Neural progenitor cell (in vitro differentiated cells): ENCODE measurements at regions not wholly inside any gene's neighbourhood (a gene's known extent, or its start where the extent isn't known, plus 50 kb on each side); places are given as distances from the start of the nearest gene placed in this dataset.

Experiments
- EZH2 ChIP-seq: fragments of 200-600 bp; sonication (generic); IDR thresholded peaks from 2 replicates; pipeline ENCODE4 v1.6.1; 2017; ENCODE audit warnings: antibody characterized with exemption, mild to moderate bottlenecking, moderate library complexity
- EZH2phosphoT487 ChIP-seq: fragments of 200-600 bp; sonication (generic); IDR thresholded peaks from 2 replicates; pipeline ENCODE4 v1.6.1; 2017; ENCODE audit warnings: antibody characterized with exemption
- TF ChIP-seq, protein P1 (sequence below): fragments of 200-600 bp; sonication (generic); IDR thresholded peaks from 2 replicates; pipeline ENCODE4 v1.5.1; 2017; ENCODE audit warnings: antibody characterized with exemption, mild to moderate bottlenecking

DNA sequence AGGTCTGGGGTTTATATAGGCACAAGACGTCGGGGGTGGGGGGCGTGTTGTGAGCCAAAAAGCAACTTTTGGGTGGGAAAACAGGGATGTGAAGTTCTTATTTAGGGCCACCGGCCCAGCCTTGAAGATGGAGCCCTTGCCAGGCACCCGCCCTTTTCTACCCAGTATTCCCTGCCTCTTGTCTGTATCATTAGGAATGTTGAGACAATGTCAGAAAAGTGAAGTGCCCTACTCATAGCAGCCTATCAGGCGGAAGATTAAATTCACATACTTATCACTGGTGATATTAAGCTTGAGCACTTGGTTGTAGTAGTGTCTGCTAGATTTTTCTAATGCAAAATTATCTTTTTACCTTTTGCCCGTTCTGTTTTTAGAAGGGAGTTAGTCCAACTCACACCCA lies 293.5 kb downstream of the CDH10 start:
- TF ChIP-seq, protein P1, sequence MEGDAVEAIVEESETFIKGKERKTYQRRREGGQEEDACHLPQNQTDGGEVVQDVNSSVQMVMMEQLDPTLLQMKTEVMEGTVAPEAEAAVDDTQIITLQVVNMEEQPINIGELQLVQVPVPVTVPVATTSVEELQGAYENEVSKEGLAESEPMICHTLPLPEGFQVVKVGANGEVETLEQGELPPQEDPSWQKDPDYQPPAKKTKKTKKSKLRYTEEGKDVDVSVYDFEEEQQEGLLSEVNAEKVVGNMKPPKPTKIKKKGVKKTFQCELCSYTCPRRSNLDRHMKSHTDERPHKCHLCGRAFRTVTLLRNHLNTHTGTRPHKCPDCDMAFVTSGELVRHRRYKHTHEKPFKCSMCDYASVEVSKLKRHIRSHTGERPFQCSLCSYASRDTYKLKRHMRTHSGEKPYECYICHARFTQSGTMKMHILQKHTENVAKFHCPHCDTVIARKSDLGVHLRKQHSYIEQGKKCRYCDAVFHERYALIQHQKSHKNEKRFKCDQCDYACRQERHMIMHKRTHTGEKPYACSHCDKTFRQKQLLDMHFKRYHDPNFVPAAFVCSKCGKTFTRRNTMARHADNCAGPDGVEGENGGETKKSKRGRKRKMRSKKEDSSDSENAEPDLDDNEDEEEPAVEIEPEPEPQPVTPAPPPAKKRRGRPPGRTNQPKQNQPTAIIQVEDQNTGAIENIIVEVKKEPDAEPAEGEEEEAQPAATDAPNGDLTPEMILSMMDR, result no peak
- no peak for TF ChIP-seq EZH2
- no peak for TF ChIP-seq EZH2phosphoT487
